GM12878 (cell line): ENCODE measurements at regions not wholly inside any gene's neighbourhood (a gene's known extent, or its start where the extent isn't known, plus 50 kb on each side); places are given as distances from the start of the nearest gene placed in this dataset.

ENCODE experiments used
- ATAC-seq: fragments of 200-7000 bp; cut with Tn5 transposase; 3 replicates; pipeline ENCODE4 v1.9.1; 2020; ENCODE audit warnings: mild to moderate bottlenecking, moderate library complexity
- BruUV-seq: library from RNA; stranded (reverse); fragments of 400-500 nt; replicated peaks from 2 replicates; lab custom pipeline; 2021; lab: Mats Ljungman, UMichigan
- CTCF ChIA-PET: fragments of 300-600 bp; sonication (Branson Sonifier 250); formaldehyde crosslinking; extraction: SDS; loops from one replicate; lab custom pipeline; 2021; ENCODE audit warnings: inconsistent platforms; lab: Yijun Ruan, JAX
- POLR2A ChIA-PET: fragments of 350-600 bp; formaldehyde crosslinking; extraction: SDS; loops from one replicate; lab custom pipeline; 2021; ENCODE audit warnings: inconsistent platforms; lab: Charles Lee
- RAD21 ChIA-PET: fragments of 300-600 bp; sonication (Branson Sonifier 250); formaldehyde crosslinking; loops from one replicate; lab custom pipeline; 2023; ENCODE audit warnings: antibody characterized with exemption; ENCODE audit not compliant: unreplicated experiment; lab: Charles Lee
- SMC1A ChIA-PET: fragments of 300-600 bp; sonication (Branson Sonifier 250); formaldehyde crosslinking; loops from one replicate; lab custom pipeline; 2023; ENCODE audit not compliant: unreplicated experiment, uncharacterized antibody; lab: Charles Lee
- DNase-seq: peaks from one replicate; pipeline ENCODE4 v3.0.0-alpha.2; 2011; ENCODE audit warnings: low read depth, low spot score
- FAIRE-seq: peaks from 3 replicates; lab custom pipeline; 2011; peaks lifted over from hg19 to GRCh38; lab: Jason Lieb, UNC
- H2AFZ ChIP-seq: 2 replicates; pipeline ENCODE4 v1.6.0; 2011; ENCODE audit warnings: low read depth, low read length, control low read depth; ENCODE audit not compliant: control insufficient read depth
- H3K27ac ChIP-seq: 2 replicates; pipeline ENCODE4 v1.5.1; 2011; ENCODE audit warnings: control low read depth; ENCODE audit not compliant: control insufficient read depth, insufficient read depth
- H3K27me3 ChIP-seq, 2 experiments: replicated peaks in 1 of 2; 2 replicates each; pipeline versions ENCODE4 v1.6.0 to v1.6.1; 2011; ENCODE audit warnings: low read length in 1 of 2; ENCODE audit not compliant: control insufficient read depth in 2 of 2, insufficient read depth in 2 of 2
- H3K36me3 ChIP-seq, 2 experiments: 2 replicates each; pipeline ENCODE4 v1.5.1; 2011; ENCODE audit warnings: low read length in 1 of 2; ENCODE audit not compliant: control insufficient read depth in 2 of 2, insufficient read depth in 2 of 2
- H3K4me1 ChIP-seq: 2 replicates; pipeline ENCODE4 v1.6.1; 2011; ENCODE audit warnings: mild to moderate bottlenecking, low read length, moderate library complexity, mixed read lengths; ENCODE audit not compliant: control insufficient read depth, insufficient read depth
- H3K4me2 ChIP-seq: 2 replicates; pipeline ENCODE4 v1.6.0; 2011; ENCODE audit warnings: control low read depth; ENCODE audit not compliant: control insufficient read depth, insufficient read depth
- H3K4me3 ChIP-seq: fragments of 200-600 bp; sonication (generic); 2 replicates; pipeline ENCODE4 v1.5.1; 2016
- H3K79me2 ChIP-seq: 2 replicates; pipeline ENCODE4 v1.6.0; 2011; ENCODE audit warnings: low read length; ENCODE audit not compliant: control insufficient read depth, insufficient read depth
- H3K9ac ChIP-seq: 2 replicates; pipeline ENCODE4 v1.8.0; 2011; ENCODE audit warnings: low read length, control low read depth, mixed read lengths; ENCODE audit not compliant: control insufficient read depth, insufficient read depth
- H3K9me3 ChIP-seq: replicated peaks from 3 replicates; pipeline ENCODE4 v1.5.1; 2011; ENCODE audit warnings: mild to moderate bottlenecking, low read length; ENCODE audit not compliant: control insufficient read depth, insufficient read depth
- H4K20me1 ChIP-seq: 2 replicates; pipeline ENCODE4 v1.6.0; 2011; ENCODE audit not compliant: control insufficient read depth, insufficient read depth
- BACH1 ChIP-seq: fragments of 450-650 bp; IDR thresholded peaks from 2 replicates; pipeline ENCODE4 v1.6.1; 2017; ENCODE audit warnings: mild to moderate bottlenecking, borderline replicate concordance
- ETV6 ChIP-seq, 2 experiments: fragments of 450-650 bp in 1 of 2; IDR thresholded peaks in 1 of 2; conservative IDR thresholded peaks in 1 of 2; 2 replicates each; pipeline ENCODE4 v1.6.1; 2014; ENCODE audit warnings: antibody characterized with exemption in 1 of 2, borderline replicate concordance in 1 of 2, low read depth in 1 of 2, mild to moderate bottlenecking in 1 of 2, moderate library complexity in 1 of 2
- JUNB ChIP-seq: IDR thresholded peaks from 2 replicates; pipeline ENCODE4 v1.6.1; 2016; ENCODE audit warnings: antibody characterized with exemption, mild to moderate bottlenecking
- MYC ChIP-seq: IDR thresholded peaks from 2 replicates; pipeline ENCODE4 v1.6.1; 2011; ENCODE audit warnings: mild to moderate bottlenecking, low read length, moderate library complexity, inconsistent platforms; ENCODE audit not compliant: insufficient read depth, insufficient replicate concordance, insufficient read length, severe bottlenecking
- NFIC ChIP-seq: IDR thresholded peaks from 2 replicates; pipeline ENCODE4 v1.6.1; 2012; ENCODE audit warnings: low read depth, mild to moderate bottlenecking, inconsistent platforms, low read length, moderate library complexity
- NKRF ChIP-seq: fragments of 450-650 bp; conservative IDR thresholded peaks from 2 replicates; pipeline ENCODE4 v1.6.1; 2017; ENCODE audit warnings: mild to moderate bottlenecking, moderate library complexity
- NRF1 ChIP-seq: conservative IDR thresholded peaks from 2 replicates; pipeline ENCODE4 v1.6.1; 2011; ENCODE audit warnings: mild to moderate bottlenecking, low read depth, low read length, improper control_type of control experiment
- POLR2A ChIP-seq: IDR thresholded peaks from 2 replicates; pipeline ENCODE4 v1.6.1; 2011; ENCODE audit warnings: low read depth, mild to moderate bottlenecking, low read length
- RAD51 ChIP-seq: fragments of 450-650 bp; IDR thresholded peaks from 2 replicates; pipeline ENCODE4 v1.6.1; 2016; ENCODE audit warnings: moderate library complexity, mild to moderate bottlenecking, inconsistent platforms
- RCOR1 ChIP-seq: conservative IDR thresholded peaks from 2 replicates; pipeline ENCODE4 v1.6.1; 2012; ENCODE audit warnings: low read depth, low read length, improper control_type of control experiment
- SMC3 ChIP-seq: IDR thresholded peaks from 2 replicates; pipeline ENCODE4 v1.6.1; 2011; ENCODE audit warnings: low read length, improper control_type of control experiment, borderline replicate concordance
- SPI1 ChIP-seq: IDR thresholded peaks from 2 replicates; pipeline ENCODE4 v1.6.1; 2011; ENCODE audit warnings: low read depth, mild to moderate bottlenecking, low read length, moderate library complexity, borderline replicate concordance; ENCODE audit not compliant: insufficient read depth
- STAT3 ChIP-seq: IDR thresholded peaks from 2 replicates; pipeline ENCODE4 v1.6.1; 2011; ENCODE audit warnings: low read depth, low read length, improper control_type of control experiment
- TBL1XR1 ChIP-seq: IDR thresholded peaks from 2 replicates; pipeline ENCODE4 v1.6.1; 2012; ENCODE audit warnings: low read depth, low read length, improper control_type of control experiment
- USF2 ChIP-seq: IDR thresholded peaks from 2 replicates; pipeline ENCODE4 v1.6.1; 2011; ENCODE audit warnings: low read depth, low read length, improper control_type of control experiment, borderline replicate concordance
- ZNF207 ChIP-seq: fragments of 450-650 bp; IDR thresholded peaks from 2 replicates; pipeline ENCODE4 v1.6.1; 2014; ENCODE audit warnings: antibody characterized with exemption, mild to moderate bottlenecking, borderline replicate concordance
- ZZZ3 ChIP-seq: IDR thresholded peaks from 2 replicates; pipeline ENCODE4 v1.6.1; 2011; ENCODE audit warnings: low read depth; ENCODE audit not compliant: control insufficient read depth, insufficient read length
- WGBS: methylation state at CpG from one replicate; pipeline ENCODE4 v1.1.6; 2016; ENCODE audit warnings: low lambda C conversion rate; ENCODE audit not compliant: insufficient replicate concordance, insufficient coverage; ENCODE audit errors: missing lambda C conversion rate; 5-methylcytosine and 5-hydroxymethylcytosine counted together
- in situ Hi-C: fragments of 300-500 bp; cut with MboI; formaldehyde crosslinking; loops from 9 replicates; pipeline ENCODE4 v1.14.3; 2018; ENCODE audit warnings: mixed read lengths
- intact Hi-C: fragments of 100-400 bp; cut with micrococcal nuclease; formaldehyde crosslinking; loops from one replicate; pipeline ENCODE4 v1.14.2; 2022; ENCODE audit not compliant: unreplicated experiment
- TF ChIP-seq, protein P1 (sequence below): IDR thresholded peaks from 2 replicates; pipeline ENCODE4 v1.6.1; 2011; ENCODE audit warnings: mild to moderate bottlenecking, low read depth, low read length, moderate library complexity; ENCODE audit not compliant: insufficient replicate concordance
- TF ChIP-seq, protein P2 (sequence below): IDR thresholded peaks from 2 replicates; pipeline ENCODE4 v1.6.1; 2012; ENCODE audit warnings: low read depth, low read length, improper control_type of control experiment

DNA sequence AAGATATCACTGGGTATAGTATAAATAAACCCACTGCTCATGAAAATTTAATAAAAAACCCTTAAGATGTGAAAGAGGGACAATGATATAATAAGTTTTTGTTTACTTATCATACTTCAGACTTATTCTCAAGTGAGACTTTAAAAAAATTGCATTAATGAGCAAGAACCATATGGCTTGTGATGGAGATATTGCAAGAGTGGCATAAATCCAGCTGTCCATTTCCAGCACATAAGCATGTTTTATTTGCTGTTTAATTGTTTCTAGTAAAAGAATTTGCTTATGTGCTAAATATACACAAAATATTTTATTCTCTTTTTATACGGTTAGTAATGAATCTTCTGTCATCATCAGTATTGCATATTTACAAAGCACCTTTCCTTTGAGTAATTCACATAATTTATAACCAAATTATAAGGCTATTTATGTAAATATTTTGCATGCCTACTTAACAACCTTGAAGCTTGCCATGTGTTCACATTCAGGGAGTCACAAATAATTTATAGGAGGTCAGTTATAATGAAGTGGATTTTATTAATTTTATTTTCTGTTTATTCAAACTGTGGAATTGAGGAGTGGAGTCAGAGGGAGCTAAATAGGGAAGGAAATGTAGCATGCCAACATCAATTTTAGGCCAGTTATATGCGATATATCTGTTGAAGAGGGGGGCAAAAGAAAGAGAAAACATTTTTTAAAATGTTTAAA is 318.5 kb upstream of the CWC22 start:
- 50% methylated on average over 2 of the region's 2 CpGs for WGBS
- H4K20me1 ChIP-seq = no peaks in the 10 kb centered on the region
- ChIA-PET SMC1A (no interaction called here), CTCF (no interaction called here), POLR2A (no interaction called here), RAD21 (no interaction called here)
- intact Hi-C loops (no loop called here), in situ Hi-C loops (no loop called here)
- no peak overlapping the region for H3K9ac ChIP-seq
- no peak overlapping the region for H3K4me2 ChIP-seq
- no peaks in the 10 kb centered on the region for H3K27me3 ChIP-seq
- FAIRE-seq (no peak), ATAC-seq (no peak), DNase-seq (no peak)
- no peaks in the 10 kb centered on the region for H3K36me3 ChIP-seq
- H2AFZ ChIP-seq = no peak overlapping the region
- H3K4me3 ChIP-seq = no peak overlapping the region
- H3K4me1 ChIP-seq = no peaks in the 10 kb centered on the region
- H3K27ac ChIP-seq = no peak overlapping the region
- H3K9me3 ChIP-seq = no peaks in the 10 kb centered on the region; the same call in 2 of the 3 replicates
- no peaks in the 10 kb centered on the region for H3K79me2 ChIP-seq
- BruUV-seq = no TSS peak
- TF ChIP-seq SMC3 = no peak
- no peak for TF ChIP-seq POLR2A
- TF ChIP-seq STAT3 = no peak
- TF ChIP-seq RAD51 = no peak
- no peak for TF ChIP-seq NRF1
- TF ChIP-seq SPI1 = no peak
- TF ChIP-seq, protein P1, sequence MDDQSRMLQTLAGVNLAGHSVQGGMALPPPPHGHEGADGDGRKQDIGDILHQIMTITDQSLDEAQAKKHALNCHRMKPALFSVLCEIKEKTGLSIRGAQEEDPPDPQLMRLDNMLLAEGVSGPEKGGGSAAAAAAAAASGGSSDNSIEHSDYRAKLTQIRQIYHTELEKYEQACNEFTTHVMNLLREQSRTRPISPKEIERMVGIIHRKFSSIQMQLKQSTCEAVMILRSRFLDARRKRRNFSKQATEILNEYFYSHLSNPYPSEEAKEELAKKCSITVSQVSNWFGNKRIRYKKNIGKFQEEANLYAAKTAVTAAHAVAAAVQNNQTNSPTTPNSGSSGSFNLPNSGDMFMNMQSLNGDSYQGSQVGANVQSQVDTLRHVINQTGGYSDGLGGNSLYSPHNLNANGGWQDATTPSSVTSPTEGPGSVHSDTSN = no peak
- no peak for TF ChIP-seq RCOR1
- no peak for TF ChIP-seq NKRF
- TF ChIP-seq MYC = no peak
- no peak for TF ChIP-seq ZNF207
- TF ChIP-seq, protein P2, sequence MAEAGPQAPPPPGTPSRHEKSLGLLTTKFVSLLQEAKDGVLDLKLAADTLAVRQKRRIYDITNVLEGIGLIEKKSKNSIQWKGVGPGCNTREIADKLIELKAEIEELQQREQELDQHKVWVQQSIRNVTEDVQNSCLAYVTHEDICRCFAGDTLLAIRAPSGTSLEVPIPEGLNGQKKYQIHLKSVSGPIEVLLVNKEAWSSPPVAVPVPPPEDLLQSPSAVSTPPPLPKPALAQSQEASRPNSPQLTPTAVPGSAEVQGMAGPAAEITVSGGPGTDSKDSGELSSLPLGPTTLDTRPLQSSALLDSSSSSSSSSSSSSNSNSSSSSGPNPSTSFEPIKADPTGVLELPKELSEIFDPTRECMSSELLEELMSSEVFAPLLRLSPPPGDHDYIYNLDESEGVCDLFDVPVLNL = no peak
- TF ChIP-seq JUNB = no peak
- TF ChIP-seq TBL1XR1 = no peak
- TF ChIP-seq ZZZ3 = no peak
- TF ChIP-seq NFIC = no peak
- TF ChIP-seq ETV6 (conservative IDR thresholded peaks at IDR 0.05 in 1 of 2, IDR thresholded peaks at IDR 0.05 in 1 of 2; ENCODE audit: borderline replicate concordance in 1 of 2, low read depth in 1 of 2) = no peak
- TF ChIP-seq BACH1 = no peak
- no peak for TF ChIP-seq USF2
